SW 1271 (cell line): ENCODE measurements at regions not wholly inside any gene's neighbourhood (a gene's known extent, or its start where the extent isn't known, plus 50 kb on each side); places are given as distances from the start of the nearest gene placed in this dataset.

Experiments used
- DNase-seq, 2 experiments: peaks; one replicate each; lab custom pipeline; 2025; lab: John Stamatoyannopoulos, UW

DNA sequence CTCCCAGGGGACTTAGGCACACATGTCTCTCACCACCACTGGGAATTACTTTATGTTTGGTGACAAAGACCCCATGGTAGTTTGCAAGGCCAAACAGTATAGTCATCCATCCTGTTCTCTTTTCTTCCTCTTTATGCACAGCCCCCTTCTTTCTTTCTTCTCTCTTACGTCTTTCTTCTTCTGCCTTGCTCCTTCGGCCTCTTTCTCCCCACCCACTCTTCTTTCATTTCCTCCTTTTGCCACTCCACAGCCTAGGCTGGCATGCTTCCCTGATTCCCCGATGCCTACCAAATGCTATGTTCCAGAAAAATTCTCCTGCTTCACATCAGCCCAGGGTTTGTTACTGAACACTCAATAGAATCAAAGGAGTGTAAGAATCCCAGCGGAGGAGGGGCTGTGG lies 62.4 kb upstream of the MKLN1 start:
- no peak for DNase-seq

DNA sequence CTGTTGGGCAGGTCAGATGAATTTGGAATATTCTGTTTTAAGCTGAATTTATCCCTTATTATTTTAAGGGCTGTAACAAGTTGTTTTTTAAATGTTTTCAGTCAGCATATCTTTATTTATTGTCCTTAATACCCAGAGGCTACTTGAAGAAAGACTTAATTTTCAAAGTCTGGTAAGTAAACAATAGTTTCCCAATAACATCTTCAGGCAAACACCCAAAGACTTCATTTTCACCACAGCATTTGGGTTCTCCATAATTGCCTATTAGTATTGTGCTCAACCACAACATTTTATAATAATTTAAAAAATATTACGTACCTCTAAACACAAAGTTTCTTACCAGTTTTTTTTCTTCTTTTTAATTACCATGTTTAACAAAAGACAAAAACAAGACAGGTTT lies 60.0 kb upstream of the MKLN1 start:
- DNase-seq: no peak

DNA sequence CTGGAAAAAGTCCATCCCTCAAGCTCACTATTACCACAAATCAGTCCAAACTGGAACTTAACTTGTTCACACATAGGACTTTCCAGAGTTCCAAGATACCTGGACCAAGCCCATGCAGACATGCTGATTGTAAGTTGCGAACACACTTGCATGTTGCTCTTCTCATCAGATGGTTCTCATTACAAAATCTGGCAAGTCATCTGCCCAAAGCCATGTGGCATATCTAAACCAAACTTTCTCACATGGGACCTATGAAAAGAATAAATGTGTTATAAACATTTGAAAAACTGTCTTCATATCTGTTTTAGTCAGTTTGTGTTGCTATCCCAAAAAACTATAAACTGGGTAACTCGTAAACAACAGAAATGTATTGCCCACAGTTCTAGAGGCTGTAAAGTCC lies 58.8 kb upstream of the MKLN1 start:
- no peak for DNase-seq

DNA sequence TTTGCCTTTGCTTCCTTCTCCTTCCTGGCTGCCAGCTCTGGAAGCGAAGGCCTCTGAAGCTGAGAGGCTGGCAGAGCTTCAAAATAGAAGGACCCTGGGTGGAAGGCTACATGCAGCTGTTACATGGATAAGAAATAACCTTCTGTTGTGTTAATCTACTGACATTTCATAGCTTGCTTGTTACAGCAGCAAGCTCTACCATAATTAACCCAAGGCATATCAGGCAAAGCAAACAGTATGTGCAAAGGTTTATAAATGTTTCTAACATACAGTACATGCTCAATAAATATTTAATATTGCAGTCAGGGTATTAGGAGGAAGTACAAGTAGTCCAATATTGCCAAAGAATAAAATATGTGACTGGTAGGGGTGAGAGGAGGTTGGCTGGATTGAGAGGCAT lies 55.6 kb upstream of the MKLN1 start:
- DNase-seq: no peak

DNA sequence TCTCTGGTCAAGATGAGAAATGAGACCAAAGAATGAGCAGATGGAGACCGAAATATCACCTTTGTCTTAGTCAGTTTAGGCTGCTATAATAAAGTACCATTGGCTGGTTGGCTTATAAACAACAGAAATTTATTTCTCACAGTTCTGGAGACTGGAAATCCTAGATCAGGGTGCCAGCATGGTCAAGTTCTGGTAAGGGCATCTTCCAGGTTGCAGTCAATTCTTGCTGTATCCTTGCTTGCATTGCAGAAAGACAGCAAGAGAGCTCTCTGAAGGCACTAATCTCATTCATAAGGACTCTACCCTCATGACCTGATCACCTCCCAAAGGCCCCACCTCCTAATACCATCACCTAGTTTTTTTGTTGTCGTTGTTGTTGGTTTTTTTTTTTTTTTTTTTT lies 52.7 kb upstream of the MKLN1 start:
- no peak for DNase-seq

DNA sequence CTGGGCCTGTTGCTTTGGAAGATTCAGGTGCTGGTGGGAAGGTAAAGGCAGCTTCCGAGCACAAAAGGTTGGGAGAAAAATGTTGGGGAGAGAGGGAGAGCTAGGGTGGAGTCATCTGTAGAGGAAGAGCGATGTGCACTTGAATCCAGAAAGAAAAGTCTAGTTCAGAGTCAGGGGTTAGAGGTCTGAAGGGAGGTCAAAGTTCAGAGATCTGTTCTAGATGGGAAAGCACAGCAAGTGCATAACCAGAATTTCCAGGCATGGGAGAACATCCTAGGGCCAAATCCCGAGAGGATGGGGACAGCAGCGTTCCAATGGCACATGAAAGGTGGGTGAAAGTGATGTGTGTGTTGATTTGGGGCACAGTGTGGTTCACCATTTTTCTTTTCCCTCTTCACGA lies 51.5 kb upstream of the MKLN1 start:
- DNase-seq: no peak

DNA sequence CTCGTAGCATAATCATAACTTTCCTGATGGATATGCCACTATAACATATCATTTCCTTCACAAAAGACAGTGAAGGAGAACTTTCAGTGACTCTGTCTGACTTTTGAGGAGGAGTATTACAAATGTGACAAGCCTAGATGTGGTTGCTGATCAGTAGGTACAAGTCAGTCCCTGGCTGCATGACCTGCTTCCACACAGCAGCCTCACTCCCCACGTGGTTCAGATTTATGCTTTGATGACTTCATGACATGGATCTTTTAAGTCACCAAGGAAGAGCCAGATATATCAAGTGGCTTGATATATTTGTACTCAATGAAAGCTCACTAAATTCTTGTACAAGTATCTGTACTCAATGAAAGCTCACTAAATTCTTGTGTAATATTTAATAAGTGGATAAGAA lies 50.9 kb upstream of the MKLN1 start:
- no peak for DNase-seq
